Medulla oblongata (tissue), 1 donor: ENCODE measurements at regions not wholly inside any gene's neighbourhood (a gene's known extent, or its start where the extent isn't known, plus 50 kb on each side); places are given as distances from the start of the nearest gene placed in this dataset.

Source experiments
- DNase-seq: peaks from one replicate; pipeline ENCODE4 v3.0.0-alpha.2; 2015; ENCODE audit errors: extremely low spot score

- no peak for DNase-seq
These were observed 115.6 kb upstream of the GPC1 start for GRCh38 chr2:240319855-240320203.

GRCh38 chr2:240320204-240320993 lies 115.1 kb upstream of the GPC1 start:
- no peak for DNase-seq

GRCh38 chr2:240322231-240322955 lies 113.1 kb upstream of the GPC1 start:
- DNase-seq, result no peak

GRCh38 chr2:240322991-240323390 lies 112.5 kb upstream of the GPC1 start:
- DNase-seq, result no peak

GRCh38 chr2:240323601-240324291 lies 111.7 kb upstream of the GPC1 start:
- DNase-seq, result no peak

GRCh38 chr2:240324312-240325015 lies 111.0 kb upstream of the GPC1 start:
- no peak for DNase-seq

- peak; percentile 19 for DNase-seq
These were observed 110.2 kb upstream of the GPC1 start for GRCh38 chr2:240325016-240326007.

- no peak for DNase-seq
These were observed 109.2 kb upstream of the GPC1 start for GRCh38 chr2:240326246-240326645.

GRCh38 chr2:240326886-240327285 lies 108.6 kb upstream of the GPC1 start:
- DNase-seq, result no peak

GRCh38 chr2:240327566-240327965 lies 107.9 kb upstream of the GPC1 start:
- DNase-seq, result no peak

GRCh38 chr2:240328526-240328925 lies 106.9 kb upstream of the GPC1 start:
- DNase-seq, result no peak

GRCh38 chr2:240329116-240329665 lies 106.3 kb upstream of the GPC1 start:
- no peak for DNase-seq

- DNase-seq, result no peak
These were observed 105.7 kb upstream of the GPC1 start for GRCh38 chr2:240329778-240330177.

- DNase-seq, result no peak
These were observed 101.5 kb upstream of the GPC1 start for GRCh38 chr2:240333985-240334384.

- no peak for DNase-seq
These were observed 100.4 kb upstream of the GPC1 start for GRCh38 chr2:240335061-240335460.

GRCh38 chr2:240336820-240337427 lies 98.5 kb upstream of the GPC1 start:
- DNase-seq, result no peak

GRCh38 chr2:240338274-240338673 lies 97.2 kb upstream of the GPC1 start:
- no peak for DNase-seq

GRCh38 chr2:240339411-240340360 lies 95.8 kb upstream of the GPC1 start:
- DNase-seq, result peak; percentile 90

GRCh38 chr2:240340361-240340761 lies 95.1 kb upstream of the GPC1 start:
- no peak for DNase-seq
